Left lung (tissue), 4 donors: ENCODE measurements at regions not wholly inside any gene's neighbourhood (a gene's known extent, or its start where the extent isn't known, plus 50 kb on each side); places are given as distances from the start of the nearest gene placed in this dataset.
A peak's percentile ranks its signal among the peaks of the same experiment; 100 is the strongest.

ENCODE experiments used
- ATAC-seq: fragments of 200-7000 bp; cut with Tn5 transposase; one replicate; pipeline ENCODE4 v1.9.1; 2020; ENCODE audit warnings: moderate library complexity
- DNase-seq, 4 donors: peaks; one replicate each; pipeline ENCODE4 v3.0.0-alpha.2; 2013 to 2020
- H3K27ac ChIP-seq, 2 donors: fragments of 200-600 bp; sonication (generic) in 1 of 2; one replicate each; pipeline versions ENCODE4 v1.5.0 to v1.8.0; 2020 to 2021
- H3K27me3 ChIP-seq, 2 donors: fragments of 200-600 bp; sonication (generic) in 1 of 2; one replicate each; pipeline versions ENCODE4 v1.5.0 to v1.8.0; 2020 to 2021
- H3K36me3 ChIP-seq, 2 donors: fragments of 200-600 bp; sonication (generic) in 1 of 2; one replicate each; pipeline versions ENCODE4 v1.5.0 to v1.8.0; 2020 to 2021
- H3K4me1 ChIP-seq, 2 donors: fragments of 200-600 bp; one replicate each; pipeline ENCODE4 v1.8.0; 2021
- H3K4me3 ChIP-seq, 2 donors: fragments of 200-600 bp; sonication (generic) in 1 of 2; one replicate each; pipeline versions ENCODE4 v1.5.0 to v1.8.0; 2020 to 2021; ENCODE audit warnings: mild to moderate bottlenecking in 1 of 2
- H3K9me3 ChIP-seq, 2 donors: fragments of 200-600 bp; sonication (generic) in 1 of 2; one replicate each; pipeline versions ENCODE4 v1.5.0 to v1.8.0; 2020 to 2021
- intact Hi-C, 2 donors: fragments of 100-400 bp; cut with DNase I; formaldehyde crosslinking; loops; one replicate each; pipeline versions ENCODE4 v1.11.2 to v1.14.2; 2022
- TF ChIP-seq, protein P1 (sequence below), 2 donors: fragments of 200-600 bp; sonication (generic) in 1 of 2; IDR thresholded peaks; one replicate each; pipeline versions ENCODE4 v1.5.0 to v1.8.0; 2021; ENCODE audit warnings: antibody characterized with exemption in 2 of 2
- donor health status: DM: no; HTN: yes; CAD: no.
- donor health status: DM: no; HTN: no; CAD: no.

DNA sequence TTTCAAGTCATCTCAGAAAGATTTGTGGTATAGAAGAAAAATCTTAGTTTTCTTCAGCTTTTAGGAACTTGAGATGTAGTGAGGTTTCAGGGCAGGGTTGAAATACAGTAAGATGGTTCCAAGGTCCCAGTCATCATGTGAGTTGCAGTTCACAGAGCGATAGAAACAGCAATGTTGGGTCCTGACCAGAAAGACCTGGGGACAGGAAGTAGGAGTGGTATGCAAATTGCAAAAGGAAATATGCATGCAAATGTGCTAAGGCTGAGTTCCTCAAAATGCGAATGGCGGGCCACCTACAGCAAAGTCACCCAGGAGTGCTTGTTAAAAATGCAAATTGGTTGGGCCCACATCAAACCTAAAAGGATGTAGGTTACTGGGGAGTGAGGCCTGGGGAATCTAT is 1032.7 kb upstream of the TENM4 start:
- no peaks in the 10 kb centered on the region for H3K36me3 ChIP-seq
- ATAC-seq: no peak
- intact Hi-C loops: no loop called here
- H3K27ac ChIP-seq: no peak overlapping the region
- no peak overlapping the region for H3K4me3 ChIP-seq
- H3K27me3 ChIP-seq: no peaks in the 10 kb centered on the region
- DNase-seq: no peak
- H3K9me3 ChIP-seq: no peaks in the 10 kb centered on the region
- TF ChIP-seq, protein P1, sequence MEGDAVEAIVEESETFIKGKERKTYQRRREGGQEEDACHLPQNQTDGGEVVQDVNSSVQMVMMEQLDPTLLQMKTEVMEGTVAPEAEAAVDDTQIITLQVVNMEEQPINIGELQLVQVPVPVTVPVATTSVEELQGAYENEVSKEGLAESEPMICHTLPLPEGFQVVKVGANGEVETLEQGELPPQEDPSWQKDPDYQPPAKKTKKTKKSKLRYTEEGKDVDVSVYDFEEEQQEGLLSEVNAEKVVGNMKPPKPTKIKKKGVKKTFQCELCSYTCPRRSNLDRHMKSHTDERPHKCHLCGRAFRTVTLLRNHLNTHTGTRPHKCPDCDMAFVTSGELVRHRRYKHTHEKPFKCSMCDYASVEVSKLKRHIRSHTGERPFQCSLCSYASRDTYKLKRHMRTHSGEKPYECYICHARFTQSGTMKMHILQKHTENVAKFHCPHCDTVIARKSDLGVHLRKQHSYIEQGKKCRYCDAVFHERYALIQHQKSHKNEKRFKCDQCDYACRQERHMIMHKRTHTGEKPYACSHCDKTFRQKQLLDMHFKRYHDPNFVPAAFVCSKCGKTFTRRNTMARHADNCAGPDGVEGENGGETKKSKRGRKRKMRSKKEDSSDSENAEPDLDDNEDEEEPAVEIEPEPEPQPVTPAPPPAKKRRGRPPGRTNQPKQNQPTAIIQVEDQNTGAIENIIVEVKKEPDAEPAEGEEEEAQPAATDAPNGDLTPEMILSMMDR (IDR thresholded peaks at IDR 0.05): no peak
- no peaks in the 10 kb centered on the region for H3K4me1 ChIP-seq

- TF ChIP-seq, protein P1 (IDR thresholded peaks at IDR 0.05): no peak
- DNase-seq (no peak), ATAC-seq (no peak)
- Histone ChIP-seq H3K4me1 (no peaks in the 10 kb centered on the region), H3K9me3 (peaks cover 0 to 5% of the 10 kb centered on the region in 2 donors), H3K27me3 (no peaks in the 10 kb centered on the region), H3K4me3 (no peak overlapping the region), H3K27ac (no peak overlapping the region), H3K36me3 (no peaks in the 10 kb centered on the region)
- intact Hi-C loops: no loop called here
Observed at GRCh38 chr11:80469871-80470270, 1029.0 kb upstream of the TENM4 start.

DNA sequence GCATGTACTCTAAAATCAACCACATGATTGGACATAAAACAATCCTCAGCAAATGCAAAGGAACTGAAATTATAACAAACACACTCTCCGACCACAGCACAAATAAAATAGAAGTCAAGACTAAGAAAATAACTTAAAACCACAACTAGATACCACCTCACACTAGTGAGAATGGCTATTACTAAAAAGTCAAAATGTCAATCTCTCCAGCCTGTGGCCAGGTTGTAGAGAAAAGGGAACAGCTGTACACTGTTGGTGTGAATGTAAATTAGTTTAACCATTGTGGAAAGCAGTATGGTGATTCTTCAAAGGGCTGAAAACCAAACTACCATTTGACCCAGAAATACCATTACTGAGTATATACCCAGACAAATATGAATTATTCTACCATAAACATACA is 1025.7 kb upstream of the TENM4 start:
- H3K4me1 ChIP-seq: no peaks in the 10 kb centered on the region
- no peaks in the 10 kb centered on the region for H3K27me3 ChIP-seq
- intact Hi-C loops: no loop called here
- TF ChIP-seq, protein P1 (IDR thresholded peaks at IDR 0.05): no peak
- DNase-seq (no peak), ATAC-seq (no peak)
- no peak overlapping the region for H3K27ac ChIP-seq
- H3K9me3 ChIP-seq: peaks cover 0 to 17% of the 10 kb centered on the region in 2 donors
- H3K4me3 ChIP-seq: no peak overlapping the region
- H3K36me3 ChIP-seq: no peaks in the 10 kb centered on the region

DNA sequence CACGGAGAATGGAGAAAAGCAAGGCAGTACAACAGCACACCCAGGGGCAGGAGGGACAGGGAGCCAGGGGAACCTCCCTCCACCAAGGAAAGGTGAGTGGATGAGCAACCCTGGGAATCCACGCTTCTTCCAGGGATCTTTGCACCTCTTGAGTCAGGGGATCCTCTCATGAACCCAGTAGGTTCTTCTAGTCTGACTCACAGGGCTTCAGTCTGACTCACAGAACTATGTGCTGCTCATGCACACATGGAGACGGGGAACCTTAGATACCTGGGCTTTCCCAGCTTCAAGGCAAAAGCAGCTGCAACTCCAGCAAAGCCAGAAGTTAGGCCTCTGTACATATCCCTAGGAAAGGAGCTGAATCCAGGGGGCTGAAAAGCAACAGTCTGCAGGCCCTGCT is 1021.4 kb upstream of the TENM4 start:
- intact Hi-C loops: no loop called here
- Histone ChIP-seq H3K4me3 (no peak overlapping the region), H3K4me1 (no peaks in the 10 kb centered on the region), H3K27me3 (no peaks in the 10 kb centered on the region), H3K9me3 (peaks cover 0 to 17% of the 10 kb centered on the region in 2 donors), H3K36me3 (no peaks in the 10 kb centered on the region), H3K27ac (no peak overlapping the region)
- TF ChIP-seq, protein P1 (IDR thresholded peaks at IDR 0.05): no peak
- no peak for DNase-seq
- peak; percentile 27 for ATAC-seq

- H3K4me3 ChIP-seq: no peak overlapping the region
- H3K36me3 ChIP-seq: no peaks in the 10 kb centered on the region
- intact Hi-C loops: no loop called here
- TF ChIP-seq, protein P1 (IDR thresholded peaks at IDR 0.05): no peak
- H3K27me3 ChIP-seq: no peaks in the 10 kb centered on the region
- H3K4me1 ChIP-seq: no peaks in the 10 kb centered on the region
- DNase-seq (no peak), ATAC-seq (no peak)
- peaks cover 0 to 8% of the 10 kb centered on the region in 2 donors for H3K9me3 ChIP-seq
- H3K27ac ChIP-seq: no peak overlapping the region
Observed at GRCh38 chr11:80458376-80458775, 1017.5 kb upstream of the TENM4 start.
